ENCODE measurements at regions not wholly inside any gene's neighbourhood (a gene's known extent, or its start where the extent isn't known, plus 50 kb on each side); places are given as distances from the start of the nearest gene placed in this dataset.

DNA sequence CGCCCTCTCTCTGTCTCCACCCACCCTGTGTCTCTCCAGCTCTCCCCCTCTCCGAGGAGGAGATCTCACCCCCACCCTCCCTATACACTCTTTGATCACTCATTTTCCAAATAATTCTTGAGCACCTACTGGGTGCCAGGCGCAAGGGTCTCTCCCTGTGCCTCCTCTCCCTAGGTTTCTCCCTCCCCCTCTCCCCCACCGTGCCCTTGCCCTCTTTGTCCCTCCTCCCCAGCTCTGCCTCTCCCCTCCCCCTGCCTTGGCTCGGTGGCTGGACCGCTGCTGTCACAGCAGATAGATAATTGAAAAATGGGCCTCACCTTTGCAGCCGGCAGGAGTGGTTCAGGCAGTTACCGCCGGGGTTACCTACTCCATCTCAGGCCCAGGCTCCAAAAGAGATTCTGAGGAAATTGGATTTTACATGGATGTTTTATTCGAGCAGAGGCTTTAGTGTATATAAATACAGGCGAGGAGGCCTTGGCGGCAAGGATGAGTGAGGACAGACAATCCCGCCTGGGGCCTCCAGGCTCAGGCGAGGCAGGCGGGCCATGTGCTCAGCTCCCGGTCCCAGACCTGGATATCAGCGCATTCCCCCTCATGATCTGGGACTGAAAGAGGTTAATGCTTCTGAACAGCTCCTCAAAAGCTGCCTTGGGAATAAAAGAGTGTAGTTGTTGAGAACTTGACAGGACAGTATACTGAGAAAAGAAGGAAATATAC lies 60.8 kb upstream of the BTRC start:
- TF ChIP-seq CTCF (IDR thresholded peaks at IDR 0.05; ENCODE audit: low read length) (no peak), EZH2phosphoT487 (IDR thresholded peaks at IDR 0.05; ENCODE audit: low read length) (no peak), EZH2 (optimal IDR thresholded peaks at IDR 0.05; ENCODE audit: low read depth, low read length) (no peak)
